Natural killer cell treated with Interleukin-12 subunit alpha and Interleukin-12 subunit beta and Interleukin-15 and Interleukin-18, amount 100 ng/mL, for 72 hours (primary cell): ENCODE measurements at regions not wholly inside any gene's neighbourhood (a gene's known extent, or its start where the extent isn't known, plus 50 kb on each side); places are given as distances from the start of the nearest gene placed in this dataset.
"Not testable (repeated sequence)": the region's sequence is repeated elsewhere in the genome, so short reads cannot be mapped to it uniquely, and the experiment has no call there.

Experiments
- ATAC-seq, 2 donors: fragments of 150-1000 bp; cut with Tn5 transposase in 1 of 2; sonication (Bioruptor Pico), chemical (Tn5 transposase) in 1 of 2; 2 replicates each; pipeline ENCODE4 v1.10.0; 2021
- DNase-seq: peaks from one replicate; pipeline ENCODE4 v3.0.0; 2022; ENCODE audit warnings: low spot score
- H3K27ac Mint-ChIP-seq, 2 donors: 1 replicate in 1 of 2; 2 replicates in 1 of 2; pipeline ENCODE4 v1.8.0; 2022; ENCODE audit warnings: mixed read lengths in 2 of 2, mild to moderate bottlenecking in 1 of 2, moderate library complexity in 1 of 2
- H3K27me3 Mint-ChIP-seq, 2 donors: 1 replicate in 1 of 2; 2 replicates in 1 of 2; pipeline ENCODE4 v1.8.0; 2022; ENCODE audit warnings: mixed read lengths in 2 of 2
- H3K36me3 Mint-ChIP-seq: one replicate; pipeline ENCODE4 v1.8.0; 2022; ENCODE audit warnings: mixed read lengths
- H3K4me1 Mint-ChIP-seq, 2 donors: 1 replicate in 1 of 2; 2 replicates in 1 of 2; pipeline ENCODE4 v1.8.0; 2022; ENCODE audit warnings: low read depth in 2 of 2, mixed read lengths in 2 of 2, mild to moderate bottlenecking in 1 of 2
- H3K4me3 Mint-ChIP-seq: one replicate; pipeline ENCODE4 v1.8.0; 2022; ENCODE audit warnings: mixed read lengths
- H3K9me3 Mint-ChIP-seq: 2 replicates; pipeline ENCODE4 v1.8.0; 2022; ENCODE audit warnings: mixed read lengths

DNA sequence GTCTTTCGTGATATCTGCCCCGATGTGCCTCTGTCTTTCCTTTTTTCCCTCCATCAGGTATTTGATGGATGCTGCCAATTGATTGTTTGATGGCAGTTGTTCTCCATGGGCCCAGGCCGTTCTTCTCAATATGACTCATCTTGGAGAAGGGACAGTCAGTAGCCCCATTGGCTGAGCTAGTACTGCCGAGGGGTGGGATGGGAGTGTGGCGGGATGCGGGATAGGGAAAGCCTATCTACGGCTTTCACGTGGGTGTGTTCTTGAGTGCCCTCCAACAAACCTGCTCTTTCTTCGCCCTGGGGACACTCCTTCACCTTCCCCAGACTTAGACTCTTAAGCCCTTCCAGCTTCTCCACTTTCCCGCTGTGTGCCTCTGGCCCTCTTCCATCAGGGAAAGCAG, 159.4 kb downstream of the GOLGA8K start:
- not testable (repeated sequence) for H3K9me3 Mint-ChIP-seq, H3K4me1 Mint-ChIP-seq, H3K4me3 Mint-ChIP-seq, H3K36me3 Mint-ChIP-seq, H3K27ac Mint-ChIP-seq, H3K27me3 Mint-ChIP-seq, DNase-seq, ATAC-seq

- not testable (repeated sequence) for ATAC-seq, H3K9me3 Mint-ChIP-seq, H3K4me1 Mint-ChIP-seq, H3K27ac Mint-ChIP-seq, H3K4me3 Mint-ChIP-seq, H3K27me3 Mint-ChIP-seq, H3K36me3 Mint-ChIP-seq, DNase-seq
Measured at GRCh38 chr15:32242780-32243528, 160.1 kb downstream of the GOLGA8K start.

DNA sequence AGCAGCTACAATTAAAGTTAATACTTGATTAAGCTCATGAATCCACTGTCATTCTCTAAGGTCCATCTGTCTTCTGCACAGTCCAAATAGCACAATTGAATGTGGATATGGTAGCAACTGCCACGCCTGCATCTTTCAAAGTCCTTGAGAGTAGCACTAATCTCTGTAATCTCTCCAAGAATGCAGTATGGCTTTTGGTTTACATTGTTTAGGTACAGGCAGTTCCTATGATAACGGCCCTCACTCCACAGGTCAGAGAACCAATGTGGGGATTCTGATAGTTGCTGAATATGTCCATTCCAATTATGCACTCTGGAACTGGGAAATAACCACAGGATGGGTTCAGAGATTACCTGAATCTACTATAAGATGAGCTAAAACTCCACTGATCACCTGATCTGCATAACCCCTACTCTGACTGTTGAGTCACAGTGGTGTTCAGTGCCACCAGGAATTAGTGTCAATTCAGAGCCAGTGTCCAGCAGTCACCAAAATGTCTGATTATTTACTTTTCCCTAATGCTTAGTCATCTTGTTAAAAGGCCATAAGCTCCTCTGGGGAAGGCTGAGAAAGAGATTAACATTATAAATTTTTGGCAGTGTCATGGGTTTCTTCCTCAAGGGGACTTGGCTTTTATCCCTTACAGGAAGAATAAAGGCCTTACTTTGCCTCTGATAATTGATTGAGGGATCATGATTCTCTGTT, 175.5 kb downstream of the GOLGA8K start:
- not testable (repeated sequence) for H3K36me3 Mint-ChIP-seq, H3K27me3 Mint-ChIP-seq, ATAC-seq, H3K4me3 Mint-ChIP-seq, DNase-seq, H3K9me3 Mint-ChIP-seq, H3K27ac Mint-ChIP-seq, H3K4me1 Mint-ChIP-seq

DNA sequence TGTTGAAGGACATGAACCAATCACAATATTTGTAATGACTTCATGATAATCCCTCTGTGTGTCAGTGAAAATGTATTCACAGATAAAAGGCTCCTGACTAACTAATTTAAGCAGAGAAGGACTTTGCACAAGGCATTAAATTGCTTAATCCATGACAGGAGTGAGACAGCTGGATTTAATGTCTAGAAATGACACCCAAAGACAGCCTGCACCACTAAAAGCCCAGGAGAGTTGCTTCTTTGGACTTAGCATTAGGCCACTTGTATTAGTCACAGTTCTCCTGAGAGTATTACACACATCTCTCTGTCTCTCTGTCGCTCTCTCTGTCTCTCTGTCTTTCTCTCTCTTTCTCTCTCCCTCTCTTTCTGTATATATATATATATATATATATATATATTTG, 180.4 kb downstream of the GOLGA8K start:
- no peak overlapping the region for H3K4me3 Mint-ChIP-seq
- ATAC-seq (no peak), DNase-seq (no peak)
- H3K36me3 Mint-ChIP-seq: peaks cover 16% of the 10 kb centered on the region
- peaks cover 11% of the 10 kb centered on the region for H3K9me3 Mint-ChIP-seq
- H3K4me1 Mint-ChIP-seq: no peaks in the 10 kb centered on the region
- no peak overlapping the region for H3K27ac Mint-ChIP-seq
- H3K27me3 Mint-ChIP-seq: peaks cover 8 to 39% of the 10 kb centered on the region in 2 donors
